ENCODE measurements at regions not wholly inside any gene's neighbourhood (a gene's known extent, or its start where the extent isn't known, plus 50 kb on each side); places are given as distances from the start of the nearest gene placed in this dataset.

GRCh38 chr4:84338367-84338766 lies 160.7 kb downstream of the NKX6-1 start:
- H3K27me3 ChIP-seq (ENCODE audit: control insufficient read depth in 2 of 2, insufficient read depth in 2 of 2, low read length in 2 of 2), result peaks cover 0 to 8% of the 10 kb centered on the region in 2 experiments; a peak in 2 of 5 replicates
- in situ Hi-C loops (cut with MboI), result no loop called here
- DNase-seq (ENCODE audit: extremely low read depth in 1 of 4, low spot score in 3 of 4) (no peak), ATAC-seq (no peak), FAIRE-seq (no peak)
- no peak overlapping the region for H3K9ac ChIP-seq (ENCODE audit: insufficient read depth in 1 of 2, low read depth in 2 of 2, low read length in 2 of 2)
- H4K20me1 ChIP-seq (replicated peaks; ENCODE audit: control insufficient read depth, insufficient read depth, low read length), result no peaks in the 10 kb centered on the region
- POLR2A ChIA-PET, result interaction anchor here (0.6 kb wide), 2 partner anchors 427 to 1303 kb away, joined by 3 to 5 read pairs; partner anchors contain the start of gene COPS4
- H3K4me1 ChIP-seq (replicated peaks in 1 of 2; ENCODE audit: control insufficient read depth in 2 of 2, insufficient read depth in 2 of 2, low read length in 2 of 2), result no peaks in the 10 kb centered on the region
- intact Hi-C loops (cut with micrococcal nuclease), result no loop called here
- CTCF ChIA-PET (ENCODE audit: low intra/inter-chr PET ratio), result no interaction called here
- H2AFZ ChIP-seq (ENCODE audit: low read depth, low read length), result no peak overlapping the region
- BruUV-seq (replicated peaks), result no TSS peak
- no peak overlapping the region for H3K4me3 ChIP-seq
- no peaks in the 10 kb centered on the region for H3K36me3 ChIP-seq (ENCODE audit: control insufficient read depth, insufficient read depth, low read length)
- 0% methylated on average over 5 of the region's 5 CpGs for WGBS (ENCODE audit: insufficient coverage, low coverage, missing lambda C conversion rate)
- H3K79me2 ChIP-seq (ENCODE audit: control insufficient read depth, insufficient read depth, low read length), result no peaks in the 10 kb centered on the region
- no peak overlapping the region for H3K27ac ChIP-seq (ENCODE audit: extremely low read depth, low read depth, low read length)
- H3K9me3 ChIP-seq (replicated peaks; ENCODE audit: control insufficient read depth, insufficient read depth, low read depth, low read length), result no peaks in the 10 kb centered on the region
- H3K9me1 ChIP-seq (ENCODE audit: control insufficient read depth, insufficient read depth, low read length), result no peaks in the 10 kb centered on the region
- TF ChIP-seq XRCC4 (IDR thresholded peaks at IDR 0.05; ENCODE audit: extremely low read depth, insufficient read depth, insufficient read length), result no peak
- H3K4me2 ChIP-seq (ENCODE audit: insufficient read depth, low read length), result no peak overlapping the region

- Histone ChIP-seq H3K27ac (ENCODE audit: extremely low read depth, low read depth, low read length) (no peak overlapping the region), H3K36me3 (ENCODE audit: control insufficient read depth, insufficient read depth, low read length) (no peaks in the 10 kb centered on the region), H3K9me3 (replicated peaks; ENCODE audit: control insufficient read depth, insufficient read depth, low read depth, low read length) (no peaks in the 10 kb centered on the region), H3K9me1 (ENCODE audit: control insufficient read depth, insufficient read depth, low read length) (no peaks in the 10 kb centered on the region), H3K4me3 (no peak overlapping the region), H2AFZ (ENCODE audit: low read depth, low read length) (no peak overlapping the region), H3K27me3 (ENCODE audit: control insufficient read depth in 2 of 2, insufficient read depth in 2 of 2, low read length in 2 of 2) (peaks cover 0 to 8% of the 10 kb centered on the region in 2 experiments; a peak in 2 of 5 replicates), H3K4me1 (replicated peaks in 1 of 2; ENCODE audit: control insufficient read depth in 2 of 2, insufficient read depth in 2 of 2, low read length in 2 of 2) (no peaks in the 10 kb centered on the region), H3K79me2 (ENCODE audit: control insufficient read depth, insufficient read depth, low read length) (no peaks in the 10 kb centered on the region), H3K9ac (ENCODE audit: insufficient read depth in 1 of 2, low read depth in 2 of 2, low read length in 2 of 2) (no peak overlapping the region), H3K4me2 (ENCODE audit: insufficient read depth, low read length) (no peak overlapping the region), H4K20me1 (replicated peaks; ENCODE audit: control insufficient read depth, insufficient read depth, low read length) (no peaks in the 10 kb centered on the region)
- POLR2A ChIA-PET, result no interaction called here
- DNase-seq (ENCODE audit: extremely low read depth in 1 of 4, low spot score in 3 of 4), result no peak
- ATAC-seq, result no peak
- in situ Hi-C loops (cut with MboI) (no loop called here), intact Hi-C loops (cut with micrococcal nuclease) (no loop called here)
- no peak for FAIRE-seq
- no TSS peak for BruUV-seq (replicated peaks)
- CTCF ChIA-PET (ENCODE audit: low intra/inter-chr PET ratio), result no interaction called here
- 2% methylated on average over 3 of the region's 3 CpGs for WGBS (ENCODE audit: insufficient coverage, low coverage, missing lambda C conversion rate)
- peak; percentile 29; the same call in 1 of the 2 replicates for TF ChIP-seq ZNF316 (IDR thresholded peaks at IDR 0.05)
- TF ChIP-seq EHMT2 (IDR thresholded peaks at IDR 0.05), result no peak
Measured at GRCh38 chr4:84336964-84337705, 162.0 kb downstream of the NKX6-1 start.

Data from K562 (cell line).